ENCODE measurements at regions not wholly inside any gene's neighbourhood (a gene's known extent, or its start where the extent isn't known, plus 50 kb on each side); places are given as distances from the start of the nearest gene placed in this dataset.
A peak's percentile ranks its signal among the peaks of the same experiment; 100 is the strongest.

DNA sequence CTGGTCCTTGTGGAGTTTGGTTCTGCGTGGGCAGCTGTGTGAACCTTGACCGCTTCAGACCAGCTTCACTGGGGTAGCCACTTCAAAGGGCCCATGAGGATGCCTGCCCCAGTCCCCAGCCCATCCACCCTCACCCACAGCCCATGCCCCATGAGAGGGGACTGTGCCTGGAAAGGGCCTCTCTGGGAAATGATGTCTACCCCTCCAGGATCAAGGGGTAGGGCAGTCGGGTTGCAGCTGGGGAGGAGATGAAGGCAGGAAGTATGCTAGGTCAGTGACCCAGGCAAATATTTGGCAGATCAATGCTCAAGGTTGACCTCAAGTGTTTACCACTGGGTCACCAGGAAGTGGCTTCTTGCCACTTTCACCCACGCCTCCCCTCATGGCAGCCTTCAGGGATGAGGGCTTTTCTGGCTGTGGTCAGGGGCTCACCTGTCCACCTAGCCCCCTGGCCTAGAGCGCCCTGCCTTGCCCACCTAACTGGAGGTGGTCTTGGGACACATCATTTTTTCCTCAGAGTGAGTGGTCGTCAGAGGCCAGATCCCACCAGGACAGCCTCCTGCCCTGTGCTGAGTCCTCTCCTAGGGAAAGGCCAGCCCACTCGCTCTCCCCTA is 109.5 kb downstream of the SNX5 start:
- Mint-ChIP-seq H3K36me3 (no peaks in the 10 kb centered on the region), H3K4me1 (peaks cover 0 to 11% (median 4%) of the 10 kb centered on the region in 4 donors), H3K27ac (no peak overlapping the region), H3K27me3 (peaks cover 8% of the 10 kb centered on the region), H3K9me3 (no peaks in the 10 kb centered on the region), H3K4me3 (peak overlapping the region in 1 of 4 donors; percentile 50)
- H3K4me3 ChIP-seq (ENCODE audit: low read depth, low read length): no peak overlapping the region
- H3K27me3 ChIP-seq (ENCODE audit: control insufficient read depth, insufficient read depth, low read length): no peaks in the 10 kb centered on the region
- no peaks in the 10 kb centered on the region for H3K9me3 ChIP-seq (ENCODE audit: control insufficient read depth in 2 of 2, low read length in 2 of 2)
- peaks cover 9% of the 10 kb centered on the region for H3K4me1 ChIP-seq (ENCODE audit: control insufficient read depth, insufficient read depth, low read length, poor library complexity, severe bottlenecking)
- H3K36me3 ChIP-seq (ENCODE audit: control insufficient read depth, insufficient read depth, low read length): no peaks in the 10 kb centered on the region
- DNase-seq: no peak
- no peak overlapping the region for H3K27ac ChIP-seq (ENCODE audit: insufficient read depth, low read length, poor library complexity, severe bottlenecking)
- ATAC-seq (ENCODE audit: low read depth in 2 of 2): no peak

DNA sequence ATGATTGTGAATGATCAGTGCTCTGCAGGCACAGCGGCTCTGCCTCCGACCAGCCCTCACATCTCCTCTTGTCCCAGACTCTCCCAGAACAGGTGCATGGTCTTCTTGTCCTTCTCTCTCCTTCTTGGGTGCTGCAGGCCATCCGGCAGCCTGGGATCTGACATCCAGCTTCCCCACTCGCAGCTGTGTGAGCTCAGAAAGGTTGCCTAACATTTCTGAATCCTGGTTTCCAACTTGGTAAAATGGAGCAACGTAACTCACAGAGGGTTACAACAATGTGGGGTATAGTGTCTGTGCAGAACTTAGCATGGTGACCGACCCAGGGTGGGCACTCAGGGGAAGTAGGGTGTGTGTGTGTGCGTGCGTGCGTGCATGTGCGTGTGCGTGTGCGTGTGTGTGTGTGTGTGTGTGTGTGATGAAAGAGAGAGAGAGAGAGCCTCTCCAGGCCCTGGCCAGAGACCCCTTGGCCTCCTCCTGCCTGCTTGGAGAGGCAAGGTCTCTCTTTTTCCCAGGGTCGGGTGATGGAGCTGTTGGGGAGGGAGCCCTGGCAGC is 110.1 kb downstream of the SNX5 start:
- no peak overlapping the region for H3K4me3 ChIP-seq (ENCODE audit: low read depth, low read length)
- H3K36me3 ChIP-seq (ENCODE audit: control insufficient read depth, insufficient read depth, low read length): no peaks in the 10 kb centered on the region
- no peak overlapping the region for H3K27ac ChIP-seq (ENCODE audit: insufficient read depth, low read length, poor library complexity, severe bottlenecking)
- no peaks in the 10 kb centered on the region for H3K36me3 Mint-ChIP-seq
- no peak overlapping the region for H3K4me3 Mint-ChIP-seq
- no peaks in the 10 kb centered on the region for H3K9me3 ChIP-seq (ENCODE audit: control insufficient read depth in 2 of 2, low read length in 2 of 2)
- peaks cover 9% of the 10 kb centered on the region for H3K4me1 ChIP-seq (ENCODE audit: control insufficient read depth, insufficient read depth, low read length, poor library complexity, severe bottlenecking)
- no peaks in the 10 kb centered on the region for H3K9me3 Mint-ChIP-seq
- H3K27ac Mint-ChIP-seq: no peak overlapping the region
- DNase-seq: no peak
- H3K4me1 Mint-ChIP-seq: peaks cover 0 to 11% (median 4%) of the 10 kb centered on the region in 4 donors
- no peaks in the 10 kb centered on the region for H3K27me3 ChIP-seq (ENCODE audit: control insufficient read depth, insufficient read depth, low read length)
- peaks cover 8% of the 10 kb centered on the region for H3K27me3 Mint-ChIP-seq
- no peak for ATAC-seq (ENCODE audit: low read depth in 2 of 2)

DNA sequence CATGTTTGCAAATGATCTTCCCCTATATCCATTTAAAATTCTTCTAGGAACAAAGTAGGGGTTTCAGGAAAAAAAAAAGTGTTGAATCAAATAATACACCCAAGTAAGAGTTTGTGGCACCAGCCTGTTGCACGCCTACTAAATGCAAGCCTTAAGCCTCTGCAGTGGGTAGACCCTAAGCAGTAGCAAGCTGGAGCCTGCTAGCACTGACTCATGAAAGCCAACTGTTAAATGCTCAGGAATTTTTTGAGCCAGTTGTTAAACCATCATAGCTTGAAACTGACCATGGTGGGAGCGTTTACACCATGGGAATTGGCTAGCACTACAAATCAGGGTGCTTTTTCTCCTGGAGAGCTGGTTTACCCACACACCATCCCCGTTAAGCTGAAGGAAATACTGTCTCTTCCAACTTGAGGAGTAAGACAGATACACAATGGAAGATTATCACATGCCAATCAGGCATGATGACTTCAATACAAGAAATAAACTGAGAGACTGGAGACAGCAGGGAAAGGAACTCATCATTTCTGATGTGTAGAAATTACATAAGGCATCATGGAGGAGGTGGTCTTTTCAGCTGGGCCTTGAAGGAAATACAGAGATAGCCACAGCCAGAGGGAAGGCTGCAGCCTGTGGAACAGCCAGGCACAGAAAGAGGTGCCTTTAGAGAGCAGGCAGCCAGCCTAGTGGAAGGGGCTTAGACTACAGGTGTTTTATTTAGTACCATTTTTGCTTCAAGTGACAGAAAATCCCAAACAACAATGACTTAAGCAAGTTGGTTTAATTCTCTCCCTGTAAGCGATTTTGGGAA is 110.8 kb downstream of the SNX5 start:
- ATAC-seq (ENCODE audit: low read depth in 2 of 2) (no peak), DNase-seq (no peak)
- H3K36me3 ChIP-seq (ENCODE audit: control insufficient read depth, insufficient read depth, low read length): no peaks in the 10 kb centered on the region
- Mint-ChIP-seq H3K4me3 (no peak overlapping the region), H3K36me3 (no peaks in the 10 kb centered on the region), H3K9me3 (no peaks in the 10 kb centered on the region), H3K4me1 (peaks cover 0 to 11% (median 4%) of the 10 kb centered on the region in 4 donors), H3K27me3 (peaks cover 8% of the 10 kb centered on the region), H3K27ac (no peak overlapping the region)
- no peak overlapping the region for H3K4me3 ChIP-seq (ENCODE audit: low read depth, low read length)
- no peaks in the 10 kb centered on the region for H3K9me3 ChIP-seq (ENCODE audit: control insufficient read depth in 2 of 2, low read length in 2 of 2)
- H3K4me1 ChIP-seq (ENCODE audit: control insufficient read depth, insufficient read depth, low read length, poor library complexity, severe bottlenecking): peaks cover 9% of the 10 kb centered on the region
- no peaks in the 10 kb centered on the region for H3K27me3 ChIP-seq (ENCODE audit: control insufficient read depth, insufficient read depth, low read length)
- no peak overlapping the region for H3K27ac ChIP-seq (ENCODE audit: insufficient read depth, low read length, poor library complexity, severe bottlenecking)

- no peak overlapping the region for H3K27ac ChIP-seq (ENCODE audit: insufficient read depth, low read length, poor library complexity, severe bottlenecking)
- Mint-ChIP-seq H3K4me3 (no peak overlapping the region), H3K27ac (no peak overlapping the region), H3K36me3 (no peaks in the 10 kb centered on the region), H3K4me1 (peaks cover 0 to 11% (median 4%) of the 10 kb centered on the region in 4 donors), H3K9me3 (no peaks in the 10 kb centered on the region), H3K27me3 (peaks cover 8% of the 10 kb centered on the region)
- H3K27me3 ChIP-seq (ENCODE audit: control insufficient read depth, insufficient read depth, low read length): no peaks in the 10 kb centered on the region
- DNase-seq (no peak), ATAC-seq (ENCODE audit: low read depth in 2 of 2) (no peak)
- no peaks in the 10 kb centered on the region for H3K9me3 ChIP-seq (ENCODE audit: control insufficient read depth in 2 of 2, low read length in 2 of 2)
- no peaks in the 10 kb centered on the region for H3K36me3 ChIP-seq (ENCODE audit: control insufficient read depth, insufficient read depth, low read length)
- peaks cover 9% of the 10 kb centered on the region for H3K4me1 ChIP-seq (ENCODE audit: control insufficient read depth, insufficient read depth, low read length, poor library complexity, severe bottlenecking)
- H3K4me3 ChIP-seq (ENCODE audit: low read depth, low read length): no peak overlapping the region
Measured at GRCh38 chr20:17856837-17857605, 111.6 kb downstream of the SNX5 start.

GRCh38 chr20:17856024-17856564 is 112.5 kb downstream of the SNX5 start:
- no peaks in the 10 kb centered on the region for H3K27me3 ChIP-seq (ENCODE audit: control insufficient read depth, insufficient read depth, low read length)
- ATAC-seq (ENCODE audit: low read depth in 2 of 2) (peak in 1 of 2 donors; percentile 47), DNase-seq (no peak)
- Mint-ChIP-seq H3K4me3 (no peak overlapping the region), H3K27me3 (peaks cover 8% of the 10 kb centered on the region), H3K36me3 (no peaks in the 10 kb centered on the region), H3K4me1 (peaks cover 0 to 11% (median 2%) of the 10 kb centered on the region in 4 donors), H3K27ac (no peak overlapping the region), H3K9me3 (no peaks in the 10 kb centered on the region)
- no peak overlapping the region for H3K4me3 ChIP-seq (ENCODE audit: low read depth, low read length)
- H3K4me1 ChIP-seq (ENCODE audit: control insufficient read depth, insufficient read depth, low read length, poor library complexity, severe bottlenecking): peaks cover 9% of the 10 kb centered on the region
- H3K9me3 ChIP-seq (ENCODE audit: control insufficient read depth in 2 of 2, low read length in 2 of 2): no peaks in the 10 kb centered on the region
- H3K27ac ChIP-seq (ENCODE audit: insufficient read depth, low read length, poor library complexity, severe bottlenecking): no peak overlapping the region
- H3K36me3 ChIP-seq (ENCODE audit: control insufficient read depth, insufficient read depth, low read length): no peaks in the 10 kb centered on the region

DNA sequence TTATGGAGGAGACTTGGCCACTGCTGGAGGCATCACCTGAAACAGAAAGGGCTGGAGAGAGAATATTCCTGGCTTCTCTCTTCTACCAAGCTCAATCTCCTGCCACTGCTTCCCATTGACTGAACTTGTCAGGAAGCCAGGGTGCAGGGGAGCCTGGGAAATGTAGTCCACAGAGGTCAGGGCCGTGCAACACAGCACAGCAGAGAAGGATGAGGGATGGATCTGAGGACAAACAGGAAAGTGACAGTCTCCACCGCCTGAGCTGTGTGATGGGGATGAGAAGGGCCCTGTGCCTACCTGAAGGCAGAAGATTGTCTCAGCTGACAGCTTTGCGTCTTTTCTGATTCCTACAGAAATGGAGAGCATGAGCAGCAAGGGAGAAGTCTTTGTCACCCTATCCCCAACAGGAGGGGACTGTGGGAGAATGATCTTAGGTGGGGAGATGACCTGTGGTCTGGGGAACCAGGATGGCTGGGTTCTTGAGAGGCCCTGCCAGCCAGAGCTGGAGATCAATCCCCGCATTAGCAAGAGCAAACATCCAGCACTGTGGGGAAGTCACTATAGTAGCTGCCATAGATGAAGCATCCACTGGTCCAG is 114.2 kb downstream of the SNX5 start:
- Histone ChIP-seq H3K4me1 (ENCODE audit: control insufficient read depth, insufficient read depth, low read length, poor library complexity, severe bottlenecking) (peaks cover 3% of the 10 kb centered on the region), H3K9me3 (ENCODE audit: control insufficient read depth in 2 of 2, low read length in 2 of 2) (no peaks in the 10 kb centered on the region), H3K27me3 (ENCODE audit: control insufficient read depth, insufficient read depth, low read length) (no peaks in the 10 kb centered on the region), H3K4me3 (ENCODE audit: low read depth, low read length) (no peak overlapping the region), H3K36me3 (ENCODE audit: control insufficient read depth, insufficient read depth, low read length) (no peaks in the 10 kb centered on the region), H3K27ac (ENCODE audit: insufficient read depth, low read length, poor library complexity, severe bottlenecking) (no peak overlapping the region)
- no peak for DNase-seq
- no peaks in the 10 kb centered on the region for H3K36me3 Mint-ChIP-seq
- no peak overlapping the region for H3K4me3 Mint-ChIP-seq
- no peak overlapping the region for H3K27ac Mint-ChIP-seq
- H3K9me3 Mint-ChIP-seq: no peaks in the 10 kb centered on the region
- H3K27me3 Mint-ChIP-seq: peaks cover 8% of the 10 kb centered on the region
- no peak for ATAC-seq (ENCODE audit: low read depth in 2 of 2)
- peaks cover 0 to 7% (median 1%) of the 10 kb centered on the region in 4 donors for H3K4me1 Mint-ChIP-seq

DNA sequence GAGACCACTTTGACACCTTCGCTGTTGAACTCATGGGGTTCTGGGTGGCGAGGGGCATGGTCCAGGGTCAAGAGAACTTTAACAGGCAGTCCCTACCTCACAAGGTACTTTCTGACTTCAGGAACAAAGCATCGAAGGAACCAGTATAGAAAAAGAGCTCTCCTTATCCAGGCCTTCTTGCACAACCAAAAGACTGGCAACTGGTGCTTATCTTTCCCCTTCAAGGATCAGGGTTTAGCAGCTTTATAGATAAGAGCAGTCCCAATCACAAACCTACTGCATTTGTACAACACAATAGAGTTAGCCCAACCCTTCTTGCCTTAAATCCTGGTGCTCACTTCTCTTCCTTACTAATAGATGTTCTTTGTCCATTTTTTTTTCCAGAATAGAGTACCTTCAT is 116.3 kb downstream of the SNX5 start:
- Histone ChIP-seq H3K4me3 (ENCODE audit: low read depth, low read length) (no peak overlapping the region), H3K4me1 (ENCODE audit: control insufficient read depth, insufficient read depth, low read length, poor library complexity, severe bottlenecking) (peaks cover 10% of the 10 kb centered on the region), H3K9me3 (ENCODE audit: control insufficient read depth in 2 of 2, low read length in 2 of 2) (no peaks in the 10 kb centered on the region), H3K36me3 (ENCODE audit: control insufficient read depth, insufficient read depth, low read length) (no peaks in the 10 kb centered on the region), H3K27me3 (ENCODE audit: control insufficient read depth, insufficient read depth, low read length) (no peaks in the 10 kb centered on the region), H3K27ac (ENCODE audit: insufficient read depth, low read length, poor library complexity, severe bottlenecking) (no peak overlapping the region)
- ATAC-seq (ENCODE audit: low read depth in 2 of 2) (no peak), DNase-seq (no peak)
- H3K27ac Mint-ChIP-seq: no peak overlapping the region
- H3K36me3 Mint-ChIP-seq: no peaks in the 10 kb centered on the region
- H3K4me1 Mint-ChIP-seq: peaks cover 0 to 16% (median 2%) of the 10 kb centered on the region in 4 donors
- no peaks in the 10 kb centered on the region for H3K9me3 Mint-ChIP-seq
- H3K4me3 Mint-ChIP-seq: no peak overlapping the region
- peaks cover 8% of the 10 kb centered on the region for H3K27me3 Mint-ChIP-seq

All from CD4-positive, CD25-positive, alpha-beta regulatory T cell (primary cell).